Endothelial cell of umbilical vein (primary cell): ENCODE measurements at regions not wholly inside any gene's neighbourhood (a gene's known extent, or its start where the extent isn't known, plus 50 kb on each side); places are given as distances from the start of the nearest gene placed in this dataset.

Experiments
- BruUV-seq: library from RNA; stranded (reverse); fragments of 400-500 nt; replicated peaks from 2 replicates; lab custom pipeline; 2021; lab: Mats Ljungman, UMichigan
- CTCF ChIA-PET: fragments of 300-600, 350-600 bp; sonication (Branson Sonifier 250); formaldehyde crosslinking; loops from one replicate; lab custom pipeline; 2021; ENCODE audit warnings: antibody characterized with exemption, inconsistent platforms; lab: Charles Lee
- POLR2A ChIA-PET: fragments of 300-600, 350-600 bp; sonication (Branson Sonifier 250); formaldehyde crosslinking; loops from one replicate; lab custom pipeline; 2021; ENCODE audit warnings: antibody characterized with exemption, inconsistent platforms; lab: Charles Lee
- DNase-seq: peaks from one replicate; pipeline ENCODE4 v3.0.0-alpha.2; 2011; ENCODE audit warnings: low read depth, low spot score
- FAIRE-seq: peaks from 2 replicates; lab custom pipeline; 2011; peaks lifted over from hg19 to GRCh38; lab: Jason Lieb, UNC
- H2AFZ ChIP-seq: 2 replicates; pipeline ENCODE4 v1.6.0; 2012; ENCODE audit warnings: low read depth, low read length, control low read depth, inconsistent platforms
- H3K27ac ChIP-seq: 2 replicates; pipeline ENCODE4 v1.5.1; 2011; ENCODE audit warnings: low read depth, mild to moderate bottlenecking, control low read depth, low read length, moderate library complexity; ENCODE audit not compliant: insufficient read depth
- H3K27me3 ChIP-seq, 2 experiments: 2 replicates each; pipeline versions ENCODE4 v1.6.0 to v1.6.1; 2011; ENCODE audit warnings: low read length in 2 of 2, mixed read lengths in 1 of 2; ENCODE audit not compliant: control insufficient read depth in 2 of 2, insufficient read depth in 2 of 2
- H3K36me3 ChIP-seq, 2 experiments: 2 replicates in 1 of 2; 3 replicates in 1 of 2; pipeline ENCODE4 v1.5.1; 2011; ENCODE audit warnings: low read length in 2 of 2, mild to moderate bottlenecking in 1 of 2, moderate library complexity in 1 of 2; ENCODE audit not compliant: control insufficient read depth in 2 of 2, insufficient read depth in 2 of 2; ENCODE audit errors: extremely low read depth in 1 of 2
- H3K4me1 ChIP-seq: 3 replicates; pipeline ENCODE4 v1.5.1; 2011; ENCODE audit warnings: mild to moderate bottlenecking, low read length; ENCODE audit not compliant: control insufficient read depth, insufficient read depth; ENCODE audit errors: extremely low read depth
- H3K4me2 ChIP-seq: 2 replicates; pipeline ENCODE4 v1.6.1; 2011; ENCODE audit warnings: low read length, control low read depth, mixed read lengths; ENCODE audit not compliant: insufficient read depth
- H3K4me3 ChIP-seq, 3 experiments: fragments of 200-600 bp in 1 of 3; sonication (generic), shearing (Covaris generic) in 1 of 3; replicated peaks in 1 of 3; 2 replicates each; pipeline ENCODE4 v1.5.1; 2011 to 2016; ENCODE audit warnings: control low read depth in 3 of 3, low read length in 3 of 3, mild to moderate bottlenecking in 2 of 3, inconsistent platforms in 1 of 3, low read depth in 1 of 3, moderate library complexity in 1 of 3; ENCODE audit not compliant: insufficient read depth in 1 of 3
- H3K79me2 ChIP-seq: 2 replicates; pipeline ENCODE4 v1.6.0; 2012; ENCODE audit warnings: low read length, inconsistent platforms; ENCODE audit not compliant: control insufficient read depth, insufficient read depth
- H3K9ac ChIP-seq: replicated peaks from 2 replicates; pipeline ENCODE3; 2011; ENCODE audit warnings: low read length, control low read depth; ENCODE audit not compliant: insufficient read depth; ENCODE audit errors: extremely low read depth
- H3K9me1 ChIP-seq: replicated peaks from 3 replicates; pipeline ENCODE4 v1.6.0; 2011; ENCODE audit warnings: mild to moderate bottlenecking, low read length; ENCODE audit not compliant: control insufficient read depth, insufficient read depth; ENCODE audit errors: extremely low read depth
- H3K9me3 ChIP-seq: replicated peaks from 2 replicates; pipeline ENCODE4 v1.5.1; 2012; ENCODE audit warnings: low read length, inconsistent platforms; ENCODE audit not compliant: control insufficient read depth, insufficient read depth
- H4K20me1 ChIP-seq: replicated peaks from 2 replicates; pipeline ENCODE3; 2011; ENCODE audit warnings: mild to moderate bottlenecking, low read length; ENCODE audit not compliant: control insufficient read depth, insufficient read depth; ENCODE audit errors: extremely low read depth
- EZH2 ChIP-seq: IDR thresholded peaks from 2 replicates; pipeline ENCODE4 v1.6.1; 2012; ENCODE audit warnings: borderline replicate concordance, low read depth, mild to moderate bottlenecking, moderate library complexity, low read length, inconsistent platforms; ENCODE audit not compliant: severe bottlenecking
- FOS ChIP-seq: IDR thresholded peaks from 2 replicates; pipeline ENCODE4 v1.6.1; 2011; ENCODE audit warnings: mild to moderate bottlenecking, low read length, moderate library complexity, borderline replicate concordance; ENCODE audit not compliant: insufficient read depth
- GATA2 ChIP-seq: IDR thresholded peaks from 2 replicates; pipeline ENCODE4 v1.7.0; 2011; ENCODE audit warnings: low read depth, mild to moderate bottlenecking, moderate library complexity, mixed read lengths, low read length; ENCODE audit not compliant: insufficient read length, insufficient read depth
- MAX ChIP-seq: IDR thresholded peaks from 2 replicates; pipeline ENCODE4 v1.6.1; 2011; ENCODE audit not compliant: insufficient read depth, insufficient read length
- POLR2A ChIP-seq: IDR thresholded peaks from 2 replicates; pipeline ENCODE4 v1.6.1; 2012; ENCODE audit warnings: low read depth, mild to moderate bottlenecking, control low read depth, low read length
- dilution Hi-C: fragments of 300-500 bp; cut with MboI; formaldehyde crosslinking; loops from one replicate; pipeline ENCODE4 v1.15.0; 2019; ENCODE audit warnings: low sequenced_read_pairs; ENCODE audit not compliant: extremely low pct_ligation_motif_present
- intact Hi-C: fragments of 100-400 bp; cut with micrococcal nuclease; formaldehyde crosslinking; loops from one replicate; pipeline ENCODE4 v1.10.0; 2022

- intact Hi-C loops (loop anchor here (5.0 kb wide), 1 partner anchor 168 kb away; no protein-coding TSS in a partner anchor), dilution Hi-C loops (no loop called here)
- no peak overlapping the region for H3K27ac ChIP-seq
- no peaks in the 10 kb centered on the region for H3K36me3 ChIP-seq
- H3K4me3 ChIP-seq: no peak overlapping the region
- H3K79me2 ChIP-seq: no peaks in the 10 kb centered on the region
- no peak overlapping the region for H2AFZ ChIP-seq
- no peaks in the 10 kb centered on the region for H3K27me3 ChIP-seq
- H3K9me1 ChIP-seq: no peaks in the 10 kb centered on the region
- H4K20me1 ChIP-seq: no peaks in the 10 kb centered on the region
- ChIA-PET CTCF (interaction anchor here (3.2 to 3.4 kb wide), 2 partner anchors 13 to 106 kb away, joined by 25 to 27 read pairs; no protein-coding TSS in a partner anchor), POLR2A (no interaction called here)
- BruUV-seq: no TSS peak
- DNase-seq (no peak), FAIRE-seq (no peak)
- H3K4me1 ChIP-seq: no peaks in the 10 kb centered on the region
- H3K9me3 ChIP-seq: no peaks in the 10 kb centered on the region
- TF ChIP-seq MAX: no peak
- no peak overlapping the region for H3K4me2 ChIP-seq
- H3K9ac ChIP-seq: no peak overlapping the region
Observed at GRCh38 chr1:25039229-25039628, 109.2 kb upstream of the RUNX3 start.

GRCh38 chr1:25038699-25039098 lies 108.6 kb upstream of the RUNX3 start:
- H2AFZ ChIP-seq: no peak overlapping the region
- H3K79me2 ChIP-seq: no peaks in the 10 kb centered on the region
- H3K4me2 ChIP-seq: no peak overlapping the region
- POLR2A ChIA-PET: no interaction called here
- no peaks in the 10 kb centered on the region for H3K27me3 ChIP-seq
- intact Hi-C loops: loop anchor here (5.0 kb wide), 1 partner anchor 169 kb away; no protein-coding TSS in a partner anchor
- no peak overlapping the region for H3K4me3 ChIP-seq
- no peak for TF ChIP-seq FOS
- TF ChIP-seq EZH2: no peak
- TF ChIP-seq GATA2: no peak
- TF ChIP-seq POLR2A: no peak
- FAIRE-seq (no peak), DNase-seq (no peak)
- no peaks in the 10 kb centered on the region for H3K9me1 ChIP-seq
- no peaks in the 10 kb centered on the region for H4K20me1 ChIP-seq
- dilution Hi-C loops: no loop called here
- CTCF ChIA-PET: interaction anchor here (0.9 to 3.4 kb wide), 3 partner anchors 12 to 188 kb away, joined by 3 to 27 read pairs (median 25); no protein-coding TSS in a partner anchor
- no peaks in the 10 kb centered on the region for H3K4me1 ChIP-seq
- H3K36me3 ChIP-seq: no peaks in the 10 kb centered on the region
- BruUV-seq: no TSS peak
- H3K27ac ChIP-seq: no peak overlapping the region
- H3K9me3 ChIP-seq: no peaks in the 10 kb centered on the region
- H3K9ac ChIP-seq: no peak overlapping the region
